Psoas muscle (tissue), 7 donors: ENCODE measurements at regions not wholly inside any gene's neighbourhood (a gene's known extent, or its start where the extent isn't known, plus 50 kb on each side); places are given as distances from the start of the nearest gene placed in this dataset.

ENCODE experiments used
- ATAC-seq, 4 donors: fragments of 200-7000 bp; cut with Tn5 transposase; one replicate each; pipeline ENCODE4 v1.9.1; 2020; ENCODE audit warnings: moderate library complexity in 3 of 4, mild to moderate bottlenecking in 2 of 4
- DNase-seq, 2 donors: peaks; one replicate each; pipeline ENCODE4 v3.0.0-alpha.2; 2020
- H3K27ac ChIP-seq: fragments of 200-600 bp; one replicate; pipeline ENCODE4 v1.8.0; 2022
- H3K27me3 ChIP-seq, 3 donors: fragments of 200-600 bp in 1 of 3; one replicate each; pipeline versions ENCODE4 v1.6.1 to v1.8.0; 2013 to 2022; ENCODE audit warnings: low read length in 2 of 3, mild to moderate bottlenecking in 2 of 3, moderate library complexity in 1 of 3; ENCODE audit not compliant: insufficient read depth in 3 of 3
- H3K36me3 ChIP-seq, 2 donors: fragments of 200-600 bp in 1 of 2; one replicate each; pipeline versions ENCODE4 v1.6.1 to v1.8.0; 2013 to 2022; ENCODE audit warnings: low read depth in 1 of 2, mild to moderate bottlenecking in 1 of 2, moderate library complexity in 1 of 2; ENCODE audit not compliant: insufficient read depth in 1 of 2
- H3K4me1 ChIP-seq: fragments of 200-600 bp; one replicate; pipeline ENCODE4 v1.8.0; 2022
- H3K4me3 ChIP-seq: fragments of 200-600 bp; one replicate; pipeline ENCODE4 v1.8.0; 2022; ENCODE audit warnings: mild to moderate bottlenecking
- H3K9me3 ChIP-seq: fragments of 200-600 bp; one replicate; pipeline ENCODE4 v1.8.0; 2022
- CTCF ChIP-seq: fragments of 200-600 bp; IDR thresholded peaks from one replicate; pipeline ENCODE4 v1.8.0; 2022; ENCODE audit warnings: antibody characterized with exemption
- WGBS, 3 donors: extraction: QIAGEN DNeasy Blood & Tissue Kit; methylation state at CpG; one replicate each; pipeline versions ENCODE4 v1.1.6 to v1.1.7; 2013; 5-methylcytosine and 5-hydroxymethylcytosine counted together
- intact Hi-C, 2 donors: fragments of 100-400 bp; cut with DNase I; formaldehyde crosslinking; loops; one replicate each; pipeline versions ENCODE4 v1.11.0 to v1.14.2; 2022
- donor health status: healthy with polysubstance abuse.
- donor health status: DM: no; HTN: no; CAD: no; lungs with moderate emphysema.
- donor health status: Bipolar disorder and iron deficiency.
- donor health status: healthy.
- donor health status: DM: yes; HTN: yes; CAD: no.
- donor health status: DM: no; HTN: no; CAD: no.
- donor health status: DM: yes; HTN: yes; CAD: no.

DNA sequence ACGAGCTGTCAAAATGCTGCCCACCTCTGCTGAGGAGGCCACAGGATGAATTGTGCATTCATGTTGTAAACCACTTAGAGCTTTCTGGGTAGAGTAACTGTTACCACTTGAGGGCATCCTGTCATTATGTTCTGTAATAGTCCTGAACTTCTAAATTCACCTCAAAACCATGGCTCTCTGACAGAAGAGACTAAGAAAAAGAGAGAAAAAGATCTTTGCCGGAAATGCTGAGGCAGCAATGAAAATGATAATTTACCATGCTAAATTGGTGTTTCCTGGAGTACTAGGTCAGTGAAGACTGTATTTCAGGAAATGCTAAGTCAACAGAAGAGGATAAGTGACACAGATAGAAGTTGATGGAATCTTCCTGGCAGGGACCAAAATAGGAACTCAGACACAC is 942.3 kb upstream of the SLIT2 start:
- Histone ChIP-seq H3K4me1 (no peaks in the 10 kb centered on the region), H3K4me3 (no peak overlapping the region), H3K27me3 (no peaks in the 10 kb centered on the region), H3K36me3 (no peaks in the 10 kb centered on the region), H3K9me3 (no peaks in the 10 kb centered on the region), H3K27ac (no peak overlapping the region)
- intact Hi-C loops: no loop called here
- WGBS, 3 donors: 32 to 40% (median 37%) methylated on average over 2 of the region's 2 CpGs
- DNase-seq (no peak), ATAC-seq (no peak)
- TF ChIP-seq CTCF: no peak

GRCh38 chr4:19304028-19304427 is 947.7 kb upstream of the SLIT2 start:
- no peak for TF ChIP-seq CTCF

DNA sequence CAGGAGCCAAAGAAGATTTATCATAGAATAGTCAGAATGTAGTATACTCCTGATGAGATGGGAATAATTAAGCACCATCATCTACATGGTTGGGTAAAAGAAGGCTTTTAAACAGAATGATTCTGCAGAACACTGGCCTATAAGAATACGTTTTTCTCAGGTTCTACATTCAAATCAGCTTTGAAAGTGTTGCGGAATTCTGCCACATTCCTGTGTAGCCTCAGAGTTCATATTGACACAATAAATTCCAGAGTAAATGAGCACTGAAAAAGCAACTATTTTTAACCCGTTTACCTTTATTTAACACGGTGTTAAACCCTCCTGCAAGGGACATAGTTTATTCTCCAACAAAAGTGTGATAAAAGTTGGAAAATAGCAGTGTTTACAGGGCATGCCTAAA is 950.2 kb upstream of the SLIT2 start:
- no peak for TF ChIP-seq CTCF
- no peaks in the 10 kb centered on the region for H3K36me3 ChIP-seq
- WGBS, 3 donors: 60 to 63% (median 63%) methylated on average over 4 of the region's 4 CpGs
- no peaks in the 10 kb centered on the region for H3K27me3 ChIP-seq
- DNase-seq (no peak), ATAC-seq (no peak)
- intact Hi-C loops: no loop called here
- no peaks in the 10 kb centered on the region for H3K9me3 ChIP-seq
- no peak overlapping the region for H3K4me3 ChIP-seq
- no peaks in the 10 kb centered on the region for H3K4me1 ChIP-seq
- no peak overlapping the region for H3K27ac ChIP-seq

More at GRCh38 chr4:19304028-19304427, 947.7 kb upstream of the SLIT2 start:
- Histone ChIP-seq H3K4me1 (no peaks in the 10 kb centered on the region), H3K27me3 (no peaks in the 10 kb centered on the region), H3K9me3 (no peaks in the 10 kb centered on the region), H3K36me3 (no peaks in the 10 kb centered on the region), H3K27ac (no peak overlapping the region), H3K4me3 (no peak overlapping the region)
- ATAC-seq (no peak), DNase-seq (no peak)
- WGBS, 3 donors: 64 to 71% (median 67%) methylated on average over 2 of the region's 2 CpGs
- intact Hi-C loops: no loop called here

GRCh38 chr4:19300213-19300612 is 951.5 kb upstream of the SLIT2 start:
- Histone ChIP-seq H3K4me3 (no peak overlapping the region), H3K4me1 (no peaks in the 10 kb centered on the region), H3K27ac (no peak overlapping the region), H3K36me3 (no peaks in the 10 kb centered on the region), H3K27me3 (no peaks in the 10 kb centered on the region), H3K9me3 (no peaks in the 10 kb centered on the region)
- intact Hi-C loops: no loop called here
- no peak for DNase-seq
- ATAC-seq: no peak
- 19 to 32% (median 25%) methylated on average over 1 of the region's 1 CpG for WGBS, 3 donors
- TF ChIP-seq CTCF: no peak

GRCh38 chr4:19298998-19299397 is 952.7 kb upstream of the SLIT2 start:
- WGBS, 3 donors: 81 to 90% (median 83%) methylated on average over 3 of the region's 3 CpGs
- Histone ChIP-seq H3K4me3 (no peak overlapping the region), H3K36me3 (no peaks in the 10 kb centered on the region), H3K27me3 (no peaks in the 10 kb centered on the region), H3K4me1 (no peaks in the 10 kb centered on the region), H3K27ac (no peak overlapping the region), H3K9me3 (no peaks in the 10 kb centered on the region)
- ATAC-seq (no peak), DNase-seq (no peak)
- no peak for TF ChIP-seq CTCF
- intact Hi-C loops: no loop called here
